GM18867 (cell line): ENCODE measurements at regions not wholly inside any gene's neighbourhood (a gene's known extent, or its start where the extent isn't known, plus 50 kb on each side); places are given as distances from the start of the nearest gene placed in this dataset.
"Not testable (repeated sequence)": the region's sequence is repeated elsewhere in the genome, so short reads cannot be mapped to it uniquely, and the experiment has no call there.

ENCODE experiments used
- ATAC-seq: cut with Tn5 transposase; IDR thresholded peaks from one replicate; pipeline ENCODE4 v1.9.1; 2021; ENCODE audit warnings: mild to moderate bottlenecking, moderate library complexity; ENCODE audit not compliant: unreplicated experiment

DNA sequence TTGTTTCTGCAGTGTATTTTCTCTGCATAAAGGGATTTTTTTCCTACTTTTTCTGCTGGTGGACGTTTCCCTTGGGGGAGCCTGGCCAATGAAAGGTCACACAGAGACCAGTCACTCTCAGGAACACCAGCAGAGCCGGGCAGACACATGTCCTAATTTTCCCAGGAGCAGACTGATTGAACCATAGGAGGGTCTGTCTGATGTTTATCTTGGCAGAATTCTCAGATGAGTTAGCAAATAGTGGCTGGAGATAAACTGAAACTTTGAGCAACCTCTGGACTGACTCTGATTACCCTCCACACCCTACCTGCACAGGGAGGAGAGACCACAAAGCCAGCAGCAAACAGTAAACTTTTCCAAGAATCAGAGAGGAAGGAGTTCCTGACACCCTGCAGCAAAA lies 90.0 kb upstream of the PLGLB2 start:
- not testable (repeated sequence) for ATAC-seq

DNA sequence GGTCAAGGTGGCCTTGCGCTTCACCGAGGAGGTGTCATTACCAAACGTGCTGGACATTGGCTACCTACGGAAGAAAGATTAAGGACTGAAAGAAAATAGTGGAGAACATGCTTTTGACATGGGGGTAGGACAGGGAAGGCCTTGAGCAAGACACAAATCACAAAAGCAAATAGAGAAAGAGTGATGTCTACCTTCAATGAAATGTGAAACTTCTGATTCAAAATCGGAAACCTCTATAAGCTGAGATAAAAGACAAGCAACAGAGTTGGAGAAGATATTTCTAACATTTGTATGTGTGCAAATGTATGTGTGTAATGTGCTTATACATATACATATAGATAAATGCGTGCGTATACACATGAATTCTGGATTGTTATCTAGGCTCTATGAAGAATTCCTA lies 89.5 kb upstream of the PLGLB2 start:
- ATAC-seq, result not testable (repeated sequence)

DNA sequence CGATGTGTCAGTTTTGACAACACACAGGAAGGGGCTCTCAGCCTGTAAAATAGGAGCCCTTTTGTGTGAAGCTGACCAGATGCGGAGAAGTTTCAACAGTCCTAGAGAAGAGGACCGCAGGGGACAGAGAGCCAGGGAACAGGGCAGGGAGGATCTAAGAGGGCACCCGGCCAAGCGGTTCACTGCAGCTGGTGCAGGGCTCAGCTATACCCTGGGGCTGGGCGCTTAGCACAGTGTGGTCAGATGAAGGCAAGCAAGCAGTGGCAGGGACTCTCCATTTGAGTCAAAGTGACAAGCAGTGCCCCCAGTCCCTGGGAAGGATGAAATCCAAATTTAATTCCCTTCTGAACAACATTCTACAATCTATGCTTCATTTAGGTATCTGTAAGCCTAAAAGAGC lies 88.9 kb upstream of the PLGLB2 start:
- ATAC-seq, result not testable (repeated sequence)

DNA sequence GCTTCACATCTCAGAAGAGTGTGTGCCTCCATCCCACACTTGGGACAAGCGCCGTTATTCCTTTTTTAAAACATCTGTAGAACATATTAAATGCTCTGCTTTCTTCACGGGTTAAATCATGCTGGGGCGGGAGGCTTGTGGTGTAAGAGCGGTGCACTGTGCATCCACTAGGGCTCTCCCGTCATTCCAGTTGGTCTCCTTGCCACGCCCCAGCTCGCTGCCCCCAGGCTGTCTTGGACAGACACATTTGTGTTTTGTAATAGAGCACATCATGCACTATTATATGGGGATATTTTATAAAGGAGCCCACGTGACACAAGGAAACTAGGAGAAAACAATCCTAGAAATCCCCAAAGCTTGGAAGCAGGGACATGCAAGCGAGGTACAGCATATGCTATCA lies 87.7 kb upstream of the PLGLB2 start:
- ATAC-seq, result not testable (repeated sequence)

DNA sequence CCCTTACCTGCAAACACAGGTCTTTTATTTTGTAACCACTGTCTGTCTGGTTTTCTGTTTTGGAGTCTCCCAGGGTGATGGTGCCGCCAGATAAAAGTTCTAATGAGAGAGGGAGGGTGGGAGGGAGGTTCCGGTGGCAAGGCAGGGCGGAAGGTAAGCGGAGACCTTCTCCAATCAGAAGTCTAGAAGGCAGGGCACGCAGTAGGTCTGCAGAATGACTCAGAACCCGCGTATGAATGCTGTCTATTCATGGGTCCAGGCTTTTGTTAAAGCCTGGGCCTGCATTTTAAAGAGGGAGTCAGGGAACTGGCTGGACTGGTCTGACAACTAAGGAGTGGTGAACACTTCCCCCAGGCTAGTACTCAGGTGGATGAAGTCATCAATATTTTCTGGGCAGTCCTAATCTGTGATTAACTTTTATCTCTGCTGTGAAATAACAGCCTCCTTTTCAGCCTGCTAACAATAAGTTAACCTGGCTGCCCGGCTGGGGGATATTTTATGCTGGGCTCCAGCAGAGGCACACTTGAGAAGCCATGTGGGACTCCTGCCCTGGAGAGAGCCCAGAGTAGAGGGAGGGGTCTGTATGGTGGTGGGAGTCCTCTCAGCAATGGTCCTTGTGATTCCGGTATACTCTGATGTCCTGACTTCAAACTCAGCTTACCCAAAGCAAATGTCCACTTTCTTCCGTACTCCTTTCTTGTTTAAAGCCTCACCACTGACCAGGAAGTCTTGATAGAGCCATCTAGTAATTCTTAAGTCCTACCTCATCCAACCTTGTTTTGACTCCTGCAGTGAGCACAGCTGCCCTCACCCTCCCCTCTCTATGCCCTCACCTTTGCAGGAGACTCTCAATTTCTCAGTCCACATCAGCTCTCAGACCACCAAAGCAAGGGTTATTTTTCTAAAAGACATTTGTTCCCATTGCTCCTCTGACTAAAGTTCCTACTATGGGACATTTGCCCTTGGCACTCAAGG lies 85.3 kb upstream of the PLGLB2 start:
- ATAC-seq, result not testable (repeated sequence)

DNA sequence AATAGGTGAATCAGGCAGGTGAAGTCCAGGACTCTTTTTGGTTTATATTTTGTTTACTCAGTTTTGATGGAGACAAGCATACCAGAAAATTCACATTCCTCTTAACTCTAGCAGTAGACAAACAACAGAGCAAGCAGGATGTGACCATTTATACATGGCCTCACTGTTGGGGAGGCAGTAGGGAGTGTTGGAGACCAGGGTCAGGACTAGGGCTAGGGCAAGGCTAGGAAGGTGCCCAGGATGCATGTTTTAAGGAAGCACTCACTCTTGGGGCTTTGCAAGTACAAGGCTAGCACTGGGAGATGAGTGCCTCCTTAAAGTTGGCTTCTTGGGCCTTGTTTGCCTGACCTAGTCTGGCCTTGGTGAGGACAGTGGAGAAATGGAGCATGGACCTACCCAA lies 84.5 kb upstream of the PLGLB2 start:
- ATAC-seq, result not testable (repeated sequence)

DNA sequence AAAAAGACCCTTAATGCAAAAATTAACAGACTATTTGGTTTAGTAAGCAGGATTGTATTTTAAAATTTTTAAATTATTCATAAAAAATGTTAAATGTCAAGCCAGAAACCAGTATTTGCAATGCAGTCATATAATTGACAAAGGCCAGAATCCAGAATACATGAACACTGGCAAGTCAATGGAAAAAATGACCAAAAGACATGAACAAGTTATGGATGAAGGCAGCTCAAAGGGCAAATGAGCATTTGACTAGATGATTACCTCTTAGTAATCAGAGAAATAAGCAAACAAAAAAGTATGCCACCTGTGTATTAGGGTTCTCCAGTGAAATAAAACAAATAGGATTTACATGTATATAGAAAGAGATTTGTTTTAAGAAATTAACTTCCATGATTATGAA lies 80.9 kb upstream of the PLGLB2 start:
- not testable (repeated sequence) for ATAC-seq

DNA sequence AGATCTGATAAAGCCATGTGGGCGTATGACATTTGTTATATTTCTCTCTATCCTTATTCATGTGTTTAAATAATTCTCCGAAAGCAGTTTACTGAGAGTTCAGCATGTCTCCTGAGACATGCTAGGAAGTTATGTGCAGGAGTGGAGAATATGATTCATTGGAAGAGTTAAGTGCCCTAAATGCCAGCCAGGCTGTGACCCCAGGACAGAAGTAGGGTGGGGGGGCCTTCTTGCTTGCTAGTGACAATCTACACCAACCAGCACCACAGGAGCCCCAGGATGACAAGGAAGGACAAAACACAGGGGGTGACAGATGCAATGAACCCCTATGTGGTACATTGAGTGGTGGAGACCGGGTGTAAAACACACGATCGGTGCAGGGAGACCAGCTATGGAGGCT lies 79.5 kb upstream of the PLGLB2 start:
- not testable (repeated sequence) for ATAC-seq

DNA sequence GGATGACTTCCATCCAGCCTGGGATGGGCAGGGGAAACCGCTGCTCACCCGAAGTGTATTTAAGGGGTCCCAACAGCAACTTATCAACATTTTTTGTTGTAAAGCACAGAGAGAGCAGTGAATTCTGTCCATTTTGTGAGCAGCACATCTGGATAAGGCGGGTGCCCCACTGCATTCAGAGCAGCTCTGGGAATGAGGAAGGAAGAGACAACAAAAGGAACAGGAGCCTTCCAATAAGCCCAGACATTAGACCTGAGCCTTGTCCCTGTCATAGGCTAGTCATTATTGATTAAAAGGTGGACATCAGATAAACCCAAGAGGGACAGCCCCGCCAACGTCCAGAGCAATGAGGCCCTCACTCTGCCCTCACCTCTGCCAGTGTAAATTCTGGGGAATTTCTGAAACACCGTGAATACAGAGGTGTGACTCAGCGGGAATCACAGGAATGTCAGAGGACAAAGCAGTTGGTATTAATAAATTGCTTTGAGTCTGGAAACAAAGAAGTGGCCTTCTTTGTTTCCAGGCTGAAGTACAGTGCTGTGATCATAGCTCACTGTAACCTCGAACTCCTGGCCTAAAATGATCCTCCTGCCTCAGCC lies 78.2 kb upstream of the PLGLB2 start:
- ATAC-seq, result not testable (repeated sequence)

DNA sequence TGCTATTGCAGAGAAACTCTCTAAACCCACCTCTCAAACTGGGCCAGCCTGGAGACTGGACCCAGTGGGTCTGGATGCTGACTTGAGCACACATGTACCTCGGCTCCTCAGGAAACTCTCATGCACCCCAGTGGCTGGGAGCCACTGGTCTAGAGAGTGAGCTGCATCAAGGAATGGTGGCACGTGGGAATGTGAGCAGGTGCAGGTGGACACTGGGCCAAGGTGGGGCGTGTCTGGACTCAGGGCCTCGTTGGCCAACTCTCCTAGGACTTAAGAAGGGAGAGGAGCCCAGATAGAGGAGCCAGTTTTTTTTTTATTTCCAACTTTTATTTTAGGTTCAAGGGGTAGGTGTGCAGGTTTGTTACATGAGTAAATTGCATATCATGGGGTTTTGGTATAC lies 75.5 kb upstream of the PLGLB2 start:
- ATAC-seq, result not testable (repeated sequence)

DNA sequence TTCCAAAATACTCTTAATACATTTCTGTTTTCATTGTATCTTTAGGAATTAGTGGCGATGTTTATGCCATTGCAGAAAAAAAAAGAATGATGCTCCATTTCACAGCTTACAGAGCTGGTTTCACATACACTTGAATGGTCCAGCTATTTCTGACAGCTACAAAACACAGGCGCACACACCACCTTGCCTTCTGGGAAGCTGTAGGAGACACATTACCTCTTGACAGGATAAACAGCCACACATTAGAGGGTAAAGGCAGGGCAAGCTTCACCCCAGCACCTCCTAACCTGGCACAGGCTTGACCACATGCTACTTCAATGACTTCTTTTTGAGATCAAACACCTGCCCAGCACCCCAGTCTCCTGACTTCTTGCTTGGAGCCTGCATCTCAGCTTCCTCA lies 73.2 kb upstream of the PLGLB2 start:
- ATAC-seq, result not testable (repeated sequence)

DNA sequence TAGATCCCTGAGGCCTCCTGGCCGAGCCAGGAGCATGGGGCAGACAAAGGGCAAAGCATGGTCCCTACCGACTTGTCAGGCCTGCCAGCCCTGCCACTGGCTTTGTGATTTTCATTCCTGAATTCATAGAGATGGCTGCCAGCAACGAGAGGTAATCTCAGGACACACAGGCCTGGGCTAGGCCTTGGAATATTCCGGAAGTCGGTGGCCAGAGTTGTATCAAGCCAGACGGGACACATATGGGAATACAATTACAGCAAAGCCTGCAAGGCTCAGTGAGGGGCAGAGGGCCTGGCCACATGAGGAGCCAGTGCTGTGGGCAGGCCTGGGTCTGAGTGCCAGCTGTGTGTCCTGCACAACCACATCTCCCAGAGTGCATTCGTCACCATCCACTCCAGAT lies 72.4 kb upstream of the PLGLB2 start:
- not testable (repeated sequence) for ATAC-seq

DNA sequence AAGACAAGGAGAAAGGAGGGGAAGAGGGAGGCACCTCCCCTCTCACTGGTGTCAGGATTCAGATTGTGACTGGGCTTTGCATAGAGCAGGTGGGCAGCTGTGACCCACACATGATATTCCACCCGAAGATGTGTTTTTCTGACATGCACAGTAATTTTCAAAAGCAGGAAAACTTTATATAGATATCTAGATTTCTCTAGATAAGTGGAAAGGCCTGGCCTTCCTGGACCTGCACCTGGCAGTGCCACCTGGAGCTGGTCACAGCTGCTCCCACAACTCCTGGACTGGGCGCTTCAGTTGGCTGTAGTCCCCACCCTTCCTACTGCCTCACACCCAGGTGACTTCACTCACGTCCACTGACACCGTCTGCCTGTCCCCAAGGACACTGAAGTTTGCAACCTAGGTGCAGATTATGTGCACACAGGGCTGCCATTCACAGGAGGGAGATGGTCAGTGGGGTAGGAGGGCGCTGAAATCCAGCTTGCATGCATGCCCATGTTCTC lies 70.4 kb upstream of the PLGLB2 start:
- ATAC-seq, result not testable (repeated sequence)

DNA sequence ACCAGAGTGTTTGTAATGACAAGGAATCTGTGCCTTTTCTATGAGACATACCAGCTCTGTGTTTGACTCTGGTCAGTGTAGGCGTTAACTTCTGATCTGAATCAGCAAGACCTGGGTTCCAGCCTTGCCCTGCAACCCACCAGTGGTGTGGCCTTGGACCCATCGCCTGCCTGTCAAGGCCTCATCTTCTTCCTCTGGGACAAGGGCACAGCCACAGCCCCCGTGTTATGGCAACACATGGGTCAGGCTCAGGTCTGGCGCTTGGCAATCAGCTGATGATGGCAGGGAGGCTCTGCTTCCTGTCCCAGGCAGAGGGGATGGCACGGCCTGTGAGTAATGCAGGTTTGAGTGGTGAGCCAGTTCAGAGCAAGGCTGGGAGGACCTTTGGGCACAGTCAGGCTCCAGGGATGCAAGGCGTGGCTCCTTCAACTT lies 69.1 kb upstream of the PLGLB2 start:
- ATAC-seq, result not testable (repeated sequence)

DNA sequence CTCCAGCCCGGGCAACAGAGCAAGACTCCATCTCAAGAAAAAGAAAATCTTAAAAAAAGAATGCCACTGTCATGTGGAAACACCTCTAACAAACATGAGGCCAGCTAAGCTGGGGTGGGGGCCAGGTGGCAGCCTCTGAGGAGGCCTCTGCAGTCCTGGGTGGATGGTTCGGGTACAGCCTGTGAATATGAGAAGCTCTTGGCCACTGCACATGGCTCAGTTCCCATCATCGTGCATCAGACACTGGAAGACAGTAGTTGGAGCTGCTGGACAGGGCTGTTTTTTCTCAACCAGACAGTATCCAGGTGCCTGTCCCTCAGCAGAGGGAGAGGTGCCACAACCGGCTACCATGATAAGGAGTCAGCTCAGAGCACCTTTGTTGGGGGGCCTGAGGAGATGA lies 67.9 kb upstream of the PLGLB2 start:
- not testable (repeated sequence) for ATAC-seq

DNA sequence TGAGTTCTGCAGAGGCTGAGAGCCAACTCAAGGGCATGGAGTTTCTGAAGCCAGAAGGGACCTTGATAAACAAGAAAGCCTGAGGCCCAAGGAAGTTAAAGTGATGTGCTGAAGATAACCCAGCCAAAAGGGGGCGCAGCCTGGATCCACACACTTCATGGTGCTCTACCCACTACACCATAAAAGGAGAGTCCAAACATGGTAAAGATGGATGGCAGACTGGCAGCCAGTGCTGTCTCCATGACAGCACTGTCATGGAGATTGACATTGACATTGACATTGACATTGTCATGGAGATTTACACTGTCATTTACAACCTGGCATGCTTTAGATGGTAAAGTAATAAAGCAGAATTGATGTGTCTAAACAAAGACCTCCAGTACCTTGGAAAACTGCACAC lies 67.2 kb upstream of the PLGLB2 start:
- ATAC-seq, result not testable (repeated sequence)

DNA sequence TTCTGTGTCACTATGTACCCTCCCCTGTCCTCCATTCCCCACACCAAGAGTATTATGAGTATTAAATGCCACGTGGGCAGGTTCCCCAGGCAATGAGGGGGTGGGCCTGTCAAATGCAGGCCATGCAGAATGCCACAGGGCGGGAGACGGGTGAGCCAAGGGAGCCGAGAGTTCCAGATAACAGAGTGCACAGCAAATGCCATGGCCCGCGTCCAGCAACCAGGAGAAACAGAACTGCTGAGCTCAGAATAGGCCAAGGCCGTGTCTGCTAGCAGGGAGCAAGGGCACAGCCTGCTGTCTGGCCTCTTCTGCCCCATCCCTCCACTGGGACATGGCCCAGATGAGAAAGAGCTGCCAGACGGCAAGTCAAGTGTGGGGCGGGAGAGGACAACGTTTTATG lies 64.4 kb upstream of the PLGLB2 start:
- not testable (repeated sequence) for ATAC-seq

DNA sequence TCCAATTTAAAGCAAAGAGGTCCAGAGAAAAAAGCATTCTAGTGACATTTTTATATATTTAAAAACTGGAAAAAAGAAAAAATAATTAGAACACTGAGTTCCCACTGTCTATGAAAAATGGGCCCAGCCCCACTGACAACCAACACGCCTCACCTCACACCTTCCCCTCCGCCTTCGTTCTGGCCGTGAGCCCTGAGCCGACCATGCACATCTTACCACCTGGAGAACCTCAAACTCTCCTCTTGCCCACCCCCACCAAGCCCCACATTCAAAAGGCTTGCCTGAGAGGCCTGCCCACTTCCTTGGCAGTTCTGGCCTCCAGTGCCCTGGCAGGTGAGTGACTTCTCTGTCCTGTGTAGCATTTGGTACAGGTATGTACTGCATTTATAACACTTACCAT lies 63.9 kb upstream of the PLGLB2 start:
- ATAC-seq, result not testable (repeated sequence)

DNA sequence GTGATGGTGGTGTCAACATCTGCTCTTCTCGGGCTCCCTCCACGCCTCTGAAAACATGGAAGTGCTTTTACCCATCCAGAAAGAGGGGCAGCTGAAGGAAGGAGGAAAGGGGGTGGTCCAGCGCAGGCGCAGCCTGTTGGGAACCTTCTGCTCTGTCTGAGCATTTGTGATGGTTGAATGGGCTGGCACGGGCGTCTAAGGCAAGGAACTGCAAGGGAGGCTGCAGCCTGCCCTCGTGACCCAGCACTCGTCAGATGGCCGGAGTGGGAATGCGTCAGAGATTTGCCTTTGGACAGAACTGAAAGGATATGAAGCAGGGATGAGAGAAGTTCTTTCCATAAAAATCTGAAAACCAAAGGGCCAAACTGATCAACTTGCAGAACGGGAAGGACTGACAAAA lies 62.3 kb upstream of the PLGLB2 start:
- not testable (repeated sequence) for ATAC-seq

DNA sequence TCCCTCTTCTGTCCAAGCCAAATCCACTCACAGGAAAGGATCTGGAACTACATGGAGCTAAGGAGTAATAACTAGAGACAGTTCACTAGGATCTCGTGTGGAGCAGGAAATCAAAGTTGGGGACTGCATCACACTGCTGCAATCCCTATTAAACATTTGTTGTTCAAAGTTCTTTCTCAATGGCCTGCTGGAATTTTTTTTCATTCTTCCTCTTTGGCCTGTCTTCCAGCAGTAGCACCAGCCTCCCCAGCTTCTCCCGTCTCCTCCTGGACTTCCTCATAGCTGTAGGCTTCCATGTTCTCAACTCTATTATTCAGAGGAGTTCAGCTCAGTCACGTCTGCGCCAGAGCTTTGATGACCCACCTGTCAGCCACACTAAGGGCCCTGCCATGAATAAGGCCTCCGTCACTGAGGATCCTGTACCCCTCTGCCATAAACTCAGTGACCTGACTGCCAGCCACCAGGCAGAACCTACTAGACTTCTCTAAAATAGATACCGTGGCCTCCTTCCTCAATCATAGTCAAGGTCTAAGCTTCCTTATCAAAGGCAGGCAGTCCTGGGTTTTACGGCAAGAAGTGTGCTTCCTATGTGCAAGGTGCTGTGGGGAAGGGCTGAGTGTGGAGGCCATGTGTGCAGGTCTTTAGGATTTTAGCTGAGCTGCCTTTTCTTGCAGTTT lies 60.9 kb upstream of the PLGLB2 start:
- not testable (repeated sequence) for ATAC-seq

DNA sequence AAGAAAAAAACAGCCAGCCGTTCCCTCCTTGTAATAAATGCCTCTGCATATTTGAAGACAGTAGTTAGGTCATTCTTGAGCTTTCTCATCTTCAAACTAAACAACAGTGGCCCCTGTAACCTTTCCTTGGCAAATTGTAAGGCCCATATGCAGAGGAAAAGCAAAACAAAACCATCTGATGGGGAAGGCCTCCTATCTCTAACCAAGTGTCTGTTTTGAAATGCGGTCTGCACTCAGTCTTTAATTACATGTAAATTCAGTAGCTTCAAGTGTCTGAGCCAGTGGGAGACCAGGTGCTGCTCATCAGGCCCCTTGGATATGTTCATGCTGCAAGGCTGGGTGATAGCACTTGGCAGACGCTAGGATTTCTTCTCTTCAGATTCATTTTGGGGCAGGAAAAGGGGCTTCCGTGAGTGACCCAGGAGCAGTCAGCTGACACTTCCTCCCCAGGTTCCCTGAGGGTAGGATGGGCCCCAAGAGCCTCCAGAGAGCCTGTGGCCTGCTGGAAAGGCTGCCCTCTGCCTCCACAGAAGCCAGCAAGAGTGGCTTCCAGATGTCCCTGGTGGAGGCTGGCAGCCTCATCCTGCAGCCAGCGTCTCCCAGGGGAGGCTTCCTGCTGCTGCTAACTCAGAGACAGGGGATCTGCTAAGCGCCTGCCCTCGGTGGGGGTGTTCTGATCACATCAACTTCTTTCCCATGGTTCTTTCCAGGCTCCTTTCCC lies 60.2 kb upstream of the PLGLB2 start:
- ATAC-seq, result not testable (repeated sequence)
